ENCODE measurements at regions not wholly inside any gene's neighbourhood (a gene's known extent, or its start where the extent isn't known, plus 50 kb on each side); places are given as distances from the start of the nearest gene placed in this dataset.

- TF ChIP-seq CTCF (conservative IDR thresholded peaks at IDR 0.05; ENCODE audit: low read length) (no peak), EZH2phosphoT487 (IDR thresholded peaks at IDR 0.05; ENCODE audit: borderline replicate concordance) (no peak)
Measured at GRCh38 chr11:87454241-87454640, 416.5 kb downstream of the TMEM135 start.
